ENCODE measurements at regions not wholly inside any gene's neighbourhood (a gene's known extent, or its start where the extent isn't known, plus 50 kb on each side); places are given as distances from the start of the nearest gene placed in this dataset.
"Not testable (repeated sequence)": the region's sequence is repeated elsewhere in the genome, so short reads cannot be mapped to it uniquely, and the experiment has no call there.

DNA sequence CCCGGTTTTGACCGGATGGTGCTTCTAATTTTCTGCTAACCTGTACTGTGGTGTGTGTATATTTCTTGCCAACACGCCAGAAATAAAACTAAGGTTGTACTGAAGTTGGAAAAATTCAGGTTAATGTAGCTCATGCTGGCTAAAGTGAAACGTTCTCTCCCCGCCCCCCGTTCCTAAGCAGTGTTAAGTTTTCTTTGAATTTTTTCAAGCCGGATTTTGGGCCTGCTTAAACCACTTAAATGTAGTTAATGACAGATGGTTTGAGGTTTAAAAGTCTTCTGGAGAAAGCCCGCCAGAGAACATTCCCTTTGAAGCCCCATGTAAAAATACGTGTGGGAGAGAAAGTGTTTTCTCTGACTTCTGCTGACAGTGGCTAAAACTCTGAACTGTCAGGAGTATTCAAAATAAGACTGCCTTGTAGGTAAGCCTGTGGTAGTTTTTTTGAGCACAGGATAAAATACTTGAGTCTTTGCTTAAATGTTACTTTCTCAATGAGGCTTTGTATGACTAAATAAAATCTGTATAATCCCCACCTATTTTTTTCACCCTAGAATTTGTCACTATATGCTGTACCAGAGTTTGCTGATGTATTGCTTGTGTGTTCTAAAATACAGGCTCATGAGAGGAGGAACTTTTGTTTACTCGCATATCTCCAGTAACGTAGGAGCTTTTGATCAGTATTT is 101.3 kb downstream of the OR2B2 start:
- no peaks in the 10 kb centered on the region for H3K27me3 Mint-ChIP-seq
- no peaks in the 10 kb centered on the region for H3K9me3 Mint-ChIP-seq
- no peak for DNase-seq (ENCODE audit: extremely low spot score, unreplicated experiment)
- H3K36me3 Mint-ChIP-seq, result no peaks in the 10 kb centered on the region
- H3K4me1 Mint-ChIP-seq (ENCODE audit: unreplicated experiment), result peaks cover 42% of the 10 kb centered on the region
- H3K27ac Mint-ChIP-seq, result peak overlapping the region; percentile 99
- H3K4me3 Mint-ChIP-seq, result peak overlapping the region; percentile 98
- TF ChIP-seq, protein P1, sequence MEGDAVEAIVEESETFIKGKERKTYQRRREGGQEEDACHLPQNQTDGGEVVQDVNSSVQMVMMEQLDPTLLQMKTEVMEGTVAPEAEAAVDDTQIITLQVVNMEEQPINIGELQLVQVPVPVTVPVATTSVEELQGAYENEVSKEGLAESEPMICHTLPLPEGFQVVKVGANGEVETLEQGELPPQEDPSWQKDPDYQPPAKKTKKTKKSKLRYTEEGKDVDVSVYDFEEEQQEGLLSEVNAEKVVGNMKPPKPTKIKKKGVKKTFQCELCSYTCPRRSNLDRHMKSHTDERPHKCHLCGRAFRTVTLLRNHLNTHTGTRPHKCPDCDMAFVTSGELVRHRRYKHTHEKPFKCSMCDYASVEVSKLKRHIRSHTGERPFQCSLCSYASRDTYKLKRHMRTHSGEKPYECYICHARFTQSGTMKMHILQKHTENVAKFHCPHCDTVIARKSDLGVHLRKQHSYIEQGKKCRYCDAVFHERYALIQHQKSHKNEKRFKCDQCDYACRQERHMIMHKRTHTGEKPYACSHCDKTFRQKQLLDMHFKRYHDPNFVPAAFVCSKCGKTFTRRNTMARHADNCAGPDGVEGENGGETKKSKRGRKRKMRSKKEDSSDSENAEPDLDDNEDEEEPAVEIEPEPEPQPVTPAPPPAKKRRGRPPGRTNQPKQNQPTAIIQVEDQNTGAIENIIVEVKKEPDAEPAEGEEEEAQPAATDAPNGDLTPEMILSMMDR (conservative IDR thresholded peaks at IDR 0.05), result no peak

DNA sequence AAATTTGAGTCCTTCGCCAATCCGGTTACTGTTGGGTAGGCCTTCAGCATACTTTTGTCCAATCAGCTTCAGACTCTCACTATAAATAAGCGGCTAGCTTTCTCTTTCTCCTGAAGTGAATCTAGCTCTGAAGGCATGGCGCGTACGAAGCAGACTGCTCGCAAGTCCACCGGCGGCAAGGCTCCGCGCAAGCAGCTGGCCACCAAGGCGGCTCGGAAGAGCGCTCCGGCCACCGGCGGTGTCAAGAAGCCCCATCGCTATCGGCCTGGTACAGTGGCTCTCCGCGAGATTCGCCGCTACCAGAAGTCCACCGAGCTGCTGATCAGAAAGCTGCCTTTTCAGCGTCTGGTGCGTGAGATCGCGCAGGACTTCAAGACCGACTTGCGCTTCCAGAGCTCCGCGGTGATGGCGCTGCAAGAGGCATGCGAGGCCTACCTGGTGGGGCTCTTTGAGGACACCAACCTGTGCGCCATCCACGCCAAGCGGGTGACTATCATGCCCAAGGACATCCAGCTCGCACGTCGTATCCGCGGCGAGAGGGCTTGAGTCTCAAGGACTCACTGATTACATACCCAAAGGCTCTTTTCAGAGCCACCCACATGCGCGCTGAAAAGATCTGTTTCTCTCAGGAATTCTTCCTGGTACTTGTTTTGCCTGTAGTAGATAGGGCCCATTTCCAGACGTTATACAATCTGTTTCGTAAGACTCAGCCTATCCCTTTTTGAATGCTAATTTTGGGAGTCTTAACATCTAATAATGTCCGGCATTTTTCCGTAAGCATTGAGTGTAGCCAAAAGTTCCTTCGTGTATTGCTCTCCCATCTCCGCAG is 102.0 kb downstream of the OR2B2 start:
- Mint-ChIP-seq H3K27me3 (no peaks in the 10 kb centered on the region), H3K9me3 (no peaks in the 10 kb centered on the region), H3K36me3 (no peaks in the 10 kb centered on the region), H3K4me1 (ENCODE audit: unreplicated experiment) (peaks cover 37% of the 10 kb centered on the region), H3K27ac (peak overlapping the region; percentile 99), H3K4me3 (peak overlapping the region; percentile 98)
- TF ChIP-seq, protein P1 (conservative IDR thresholded peaks at IDR 0.05), result no peak
- no peak for DNase-seq (ENCODE audit: extremely low spot score, unreplicated experiment)

- H3K4me1 Mint-ChIP-seq (ENCODE audit: unreplicated experiment), result peaks cover 32% of the 10 kb centered on the region
Measured at GRCh38 chr6:27809067-27809938, 102.9 kb downstream of the OR2B2 start.

DNA sequence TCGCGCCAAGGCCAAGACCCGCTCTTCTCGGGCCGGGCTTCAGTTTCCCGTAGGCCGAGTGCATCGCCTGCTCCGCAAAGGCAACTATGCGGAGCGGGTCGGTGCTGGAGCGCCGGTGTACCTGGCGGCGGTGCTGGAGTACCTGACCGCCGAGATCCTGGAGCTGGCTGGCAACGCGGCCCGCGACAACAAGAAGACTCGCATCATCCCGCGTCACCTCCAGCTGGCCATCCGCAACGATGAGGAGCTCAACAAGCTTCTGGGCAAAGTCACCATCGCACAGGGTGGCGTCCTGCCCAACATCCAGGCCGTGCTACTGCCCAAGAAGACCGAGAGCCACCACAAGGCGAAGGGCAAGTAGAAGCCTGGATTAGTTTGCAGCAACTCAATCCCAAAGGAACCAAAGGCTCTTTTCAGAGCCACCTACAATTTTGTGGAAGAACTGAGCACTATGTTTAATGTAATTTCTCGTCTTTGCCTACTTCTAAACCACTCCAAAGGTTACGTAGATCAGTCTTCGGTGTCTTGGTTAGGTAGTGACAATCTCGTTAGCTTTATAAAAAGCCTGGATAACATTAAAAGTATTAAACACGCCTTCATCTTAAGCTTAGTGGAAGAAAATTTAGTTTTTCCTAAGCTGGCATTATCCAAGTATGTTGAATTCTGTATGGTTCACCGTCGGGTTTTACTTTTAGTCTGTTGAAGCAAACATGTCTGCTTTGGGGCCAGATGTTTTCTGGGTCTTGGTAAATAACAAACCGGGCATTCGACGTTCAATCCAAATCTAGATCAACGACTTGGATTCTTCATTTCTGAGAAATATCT is 103.7 kb downstream of the OR2B2 start:
- not testable (repeated sequence) for H3K36me3 Mint-ChIP-seq; H3K9me3 Mint-ChIP-seq; DNase-seq (ENCODE audit: extremely low spot score, unreplicated experiment); H3K27me3 Mint-ChIP-seq
- Mint-ChIP-seq H3K4me3 (peak overlapping the region; percentile 97), H3K27ac (peak overlapping the region; percentile 98), H3K4me1 (ENCODE audit: unreplicated experiment) (peaks cover 24% of the 10 kb centered on the region)

More at GRCh38 chr6:27809067-27809938, 102.9 kb downstream of the OR2B2 start:
- DNase-seq (ENCODE audit: extremely low spot score, unreplicated experiment), result no peak
- Mint-ChIP-seq H3K9me3 (no peaks in the 10 kb centered on the region), H3K4me3 (peak overlapping the region; percentile 98), H3K27me3 (no peaks in the 10 kb centered on the region), H3K27ac (peak overlapping the region; percentile 99), H3K36me3 (no peaks in the 10 kb centered on the region)
- TF ChIP-seq, protein P1 (conservative IDR thresholded peaks at IDR 0.05), result no peak

DNA sequence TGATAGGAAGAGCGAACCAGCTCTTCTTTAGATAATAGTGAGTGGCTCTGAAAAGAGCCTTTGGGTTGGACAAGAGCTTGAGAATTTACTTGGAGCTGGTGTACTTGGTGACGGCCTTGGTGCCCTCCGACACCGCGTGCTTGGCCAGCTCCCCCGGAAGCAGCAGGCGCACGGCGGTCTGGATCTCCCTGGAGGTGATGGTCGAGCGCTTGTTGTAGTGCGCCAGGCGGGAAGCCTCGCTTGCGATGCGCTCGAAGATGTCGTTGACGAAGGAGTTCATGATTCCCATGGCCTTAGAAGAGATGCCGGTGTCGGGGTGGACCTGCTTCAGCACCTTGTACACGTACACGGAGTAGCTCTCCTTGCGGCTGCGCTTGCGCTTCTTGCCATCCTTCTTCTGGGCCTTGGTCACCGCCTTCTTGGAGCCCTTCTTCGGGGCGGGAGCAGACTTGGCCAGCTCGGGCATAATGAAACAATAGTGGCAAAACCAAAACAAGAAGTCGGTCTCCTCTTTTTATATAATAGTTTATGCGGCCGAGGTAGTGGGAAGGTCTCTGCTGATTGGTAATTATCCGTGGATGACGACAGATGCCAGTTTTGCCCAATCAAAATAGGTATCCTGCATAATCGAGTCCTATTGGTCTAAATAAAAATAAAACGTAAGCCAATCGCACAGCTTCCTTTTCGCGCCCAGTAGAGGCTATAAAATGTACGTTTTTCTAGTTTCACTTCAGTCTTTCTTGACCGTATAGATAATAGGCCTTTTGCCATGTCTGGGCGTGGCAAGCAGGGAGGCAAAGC is 104.6 kb downstream of the OR2B2 start:
- H3K4me3 Mint-ChIP-seq, result peak overlapping the region; percentile 97
- peak; percentile 78 for DNase-seq (ENCODE audit: extremely low spot score, unreplicated experiment)
- H3K36me3 Mint-ChIP-seq, H3K27me3 Mint-ChIP-seq, H3K9me3 Mint-ChIP-seq: not testable (repeated sequence)
- H3K27ac Mint-ChIP-seq, result peak overlapping the region; percentile 98
- H3K4me1 Mint-ChIP-seq (ENCODE audit: unreplicated experiment), result peaks cover 24% of the 10 kb centered on the region

Measured in type B pancreatic cell (in vitro differentiated cells).